HG02840 (cell line): ENCODE measurements at regions not wholly inside any gene's neighbourhood (a gene's known extent, or its start where the extent isn't known, plus 50 kb on each side); places are given as distances from the start of the nearest gene placed in this dataset.
"Not testable (repeated sequence)": the region's sequence is repeated elsewhere in the genome, so short reads cannot be mapped to it uniquely, and the experiment has no call there.

Source experiments
- ATAC-seq: cut with Tn5 transposase; IDR thresholded peaks from one replicate; pipeline ENCODE4 v1.9.1; 2021; ENCODE audit warnings: mild to moderate bottlenecking, moderate library complexity, moderate number of reproducible peaks; ENCODE audit not compliant: unreplicated experiment, low FRiP score

GRCh38 chr6:67698534-67698933 is 936.5 kb upstream of the ADGRB3 start:
- ATAC-seq = no peak

DNA sequence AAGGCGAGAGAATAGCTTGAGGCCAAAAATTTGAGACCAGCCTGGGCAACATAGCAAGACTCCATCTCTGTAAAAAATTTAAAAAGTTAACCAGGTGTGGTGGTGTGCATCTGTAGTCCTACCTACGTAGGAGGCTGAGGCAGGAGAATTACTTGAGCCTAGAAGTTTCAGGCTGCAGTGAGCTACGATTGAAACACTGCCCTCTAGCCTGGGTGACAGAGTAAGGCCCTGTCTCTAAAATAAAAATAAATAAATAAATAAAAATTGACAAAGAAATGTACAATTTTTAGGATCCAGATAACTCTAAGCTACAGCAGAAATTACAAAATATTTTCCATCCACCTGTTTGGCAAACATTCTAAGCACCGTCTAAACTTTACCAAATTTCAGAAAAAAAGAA is 941.0 kb upstream of the ADGRB3 start:
- ATAC-seq = no peak

GRCh38 chr6:67689329-67689728 is 945.8 kb upstream of the ADGRB3 start:
- no peak for ATAC-seq

DNA sequence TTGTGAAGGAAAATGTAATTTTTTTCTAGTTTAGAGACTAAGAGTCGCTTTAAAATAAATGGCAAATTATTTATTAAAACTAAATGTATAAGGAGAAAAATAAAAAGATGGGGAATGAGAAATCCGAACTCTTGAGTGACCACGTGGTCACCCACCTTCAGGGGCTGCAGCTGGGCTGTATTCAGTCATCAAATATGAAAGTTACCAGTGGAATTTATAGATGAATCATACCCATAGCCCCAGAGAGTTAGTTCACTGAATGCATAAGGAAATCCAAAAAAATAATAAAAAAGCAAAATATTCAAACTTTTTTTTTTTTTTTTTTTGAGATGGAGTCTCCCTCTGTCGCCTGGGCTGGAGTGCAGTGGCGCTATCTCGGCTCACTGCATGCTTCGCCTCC is 947.7 kb upstream of the ADGRB3 start:
- ATAC-seq = no peak

DNA sequence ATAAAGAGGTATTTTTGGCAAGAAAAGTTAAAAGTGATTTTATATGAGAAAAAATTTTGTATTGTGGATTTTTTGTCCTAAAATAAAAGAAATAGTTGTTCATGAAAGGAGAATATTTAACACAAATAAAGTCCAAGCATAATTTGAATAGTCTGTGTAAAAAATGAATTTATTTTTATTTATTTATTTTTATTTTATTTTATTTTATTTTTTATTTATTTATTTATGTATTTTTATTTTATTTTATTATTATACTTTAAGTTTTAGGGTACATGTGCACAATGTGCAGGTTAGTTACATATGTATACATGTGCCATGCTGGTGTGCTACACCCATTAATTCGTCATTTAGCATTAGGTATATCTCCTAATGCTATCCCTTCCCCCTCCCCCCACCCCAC is 948.9 kb upstream of the ADGRB3 start:
- not testable (repeated sequence) for ATAC-seq

- ATAC-seq = no peak
Observed at GRCh38 chr6:67683960-67684359, 951.1 kb upstream of the ADGRB3 start.

DNA sequence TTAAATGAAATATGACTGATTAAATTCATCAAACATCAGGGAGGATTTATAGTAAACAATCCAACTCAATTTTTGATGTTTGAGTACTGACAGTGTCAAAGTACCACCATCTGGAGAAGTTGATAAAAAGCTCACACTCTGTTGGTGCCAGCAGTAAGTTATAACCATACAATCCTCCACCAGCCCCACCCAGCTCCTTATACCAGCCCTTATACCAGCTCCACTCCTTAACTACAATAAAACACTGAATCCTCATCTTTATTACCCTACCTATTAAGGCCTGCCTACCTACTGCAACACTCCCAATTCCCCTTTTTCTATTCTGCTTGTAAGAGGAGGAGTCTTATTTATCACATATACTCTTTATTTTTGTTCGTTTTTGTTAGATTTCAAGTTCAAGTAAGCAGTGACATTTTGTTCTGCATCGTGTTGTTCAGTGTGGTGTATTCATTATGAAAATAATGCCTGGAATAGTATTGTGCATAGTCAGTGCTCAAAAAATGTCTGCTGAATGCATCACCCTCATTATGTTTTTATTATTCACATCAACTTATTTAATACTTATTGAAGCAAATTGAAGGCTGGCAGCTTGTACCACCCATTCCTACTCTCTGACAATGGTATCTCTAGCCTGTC is 954.7 kb upstream of the ADGRB3 start:
- no peak for ATAC-seq

DNA sequence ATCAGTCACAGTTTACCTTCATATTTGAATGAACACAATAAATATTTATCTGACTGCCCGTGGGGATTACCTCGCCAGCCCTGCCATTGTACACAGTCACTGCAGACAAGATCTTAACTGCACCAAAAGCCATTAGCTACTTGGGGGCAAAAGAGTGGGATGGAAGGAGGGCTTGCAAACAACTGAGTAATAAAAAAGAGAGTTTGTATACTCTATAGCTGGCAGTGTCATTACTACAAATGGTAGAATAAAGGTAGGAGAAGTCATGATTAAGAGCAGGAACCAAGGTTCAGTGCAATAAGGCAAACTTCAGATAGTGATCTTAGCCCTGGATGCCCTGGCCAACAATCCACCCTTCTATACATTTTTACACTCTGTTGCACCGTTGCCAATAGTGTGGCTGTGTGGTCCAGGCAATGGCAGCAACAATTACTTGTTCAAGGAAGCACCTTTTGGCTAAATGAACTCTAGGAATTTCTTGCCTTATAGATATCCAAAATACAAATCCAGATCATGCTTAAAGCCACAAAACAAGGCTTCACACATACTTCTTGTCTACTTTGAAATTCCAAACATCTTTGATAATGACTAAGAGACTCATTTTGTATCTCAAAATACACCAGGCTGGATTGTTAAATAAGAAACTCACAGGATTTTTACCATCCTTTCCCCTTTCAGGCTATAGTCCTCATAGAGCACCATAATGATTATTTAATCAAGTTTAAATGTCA is 955.4 kb upstream of the ADGRB3 start:
- no peak for ATAC-seq

DNA sequence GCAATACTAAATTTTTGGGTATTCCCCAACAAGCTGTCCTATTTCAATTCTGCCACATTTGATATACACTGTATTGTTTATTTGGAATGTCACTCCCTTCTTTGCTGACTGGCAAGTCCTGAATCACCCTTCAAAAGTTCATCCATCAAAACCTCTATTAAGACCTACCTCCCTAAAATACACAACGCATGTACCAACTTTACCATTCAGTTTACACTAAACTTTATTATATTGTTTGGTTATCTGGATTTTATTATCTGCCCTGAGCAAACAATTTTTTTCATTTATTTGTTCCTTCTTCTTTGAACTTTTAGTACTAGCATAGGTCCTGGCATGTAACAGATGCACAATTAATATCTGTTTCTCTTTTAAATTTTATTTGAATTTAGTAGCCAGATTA is 958.2 kb upstream of the ADGRB3 start:
- no peak for ATAC-seq

DNA sequence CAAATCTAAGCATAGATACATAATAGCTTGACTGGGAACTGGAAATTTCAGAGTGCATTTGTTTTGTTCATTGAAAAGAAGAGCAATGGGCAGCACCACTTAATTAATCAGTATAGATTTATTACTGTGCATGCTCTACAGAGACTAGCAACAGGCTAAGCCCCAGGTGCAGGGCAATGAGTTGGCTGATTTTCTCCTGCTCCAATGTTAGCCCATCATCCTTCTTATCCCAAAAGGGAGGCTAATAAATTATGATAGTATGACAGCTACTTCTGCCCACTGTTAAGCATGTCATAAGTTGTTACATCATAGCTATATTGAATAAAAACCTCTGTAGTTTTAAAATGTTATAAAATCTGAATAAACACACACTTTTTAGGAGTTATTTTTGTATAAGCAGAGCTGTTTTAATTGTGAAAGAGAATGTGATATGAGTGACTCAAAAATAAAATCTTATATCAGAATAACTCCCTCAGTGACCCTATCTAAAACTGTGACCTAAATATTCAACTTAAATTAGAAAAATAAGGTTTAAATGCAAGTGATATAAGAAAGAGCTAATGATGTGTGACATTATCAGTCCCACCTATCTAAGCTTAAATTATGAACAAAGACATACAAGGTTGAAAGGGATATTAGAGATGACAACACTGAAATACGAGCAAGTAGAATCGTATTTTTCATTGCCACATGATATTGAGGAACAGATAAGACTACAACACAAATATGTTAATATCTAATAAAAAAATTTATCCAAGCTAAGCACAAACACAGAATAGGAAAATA is 967.3 kb upstream of the ADGRB3 start:
- no peak for ATAC-seq

GRCh38 chr6:67666177-67666964 is 968.7 kb upstream of the ADGRB3 start:
- ATAC-seq = no peak

GRCh38 chr6:67664942-67665341 is 970.1 kb upstream of the ADGRB3 start:
- no peak for ATAC-seq

- ATAC-seq = no peak
Observed at GRCh38 chr6:67663105-67663895, 971.8 kb upstream of the ADGRB3 start.

DNA sequence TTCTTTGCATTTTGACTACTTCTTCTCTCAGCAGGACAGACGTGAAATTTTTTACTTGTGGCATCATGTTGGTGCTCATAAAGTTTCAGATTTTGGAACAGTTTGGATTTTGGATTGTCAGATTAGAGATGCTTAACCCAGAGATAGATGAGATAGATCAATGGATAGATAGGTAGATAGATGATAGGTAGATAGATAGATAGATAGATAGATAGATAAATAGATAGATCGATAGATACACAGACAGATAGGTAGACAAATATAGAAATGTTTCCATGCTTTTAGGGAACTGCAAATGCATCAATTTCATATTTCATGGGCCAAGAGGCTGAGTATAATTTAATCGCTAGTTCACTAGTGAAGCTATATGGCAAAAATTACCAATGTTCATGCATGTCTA is 981.5 kb upstream of the ADGRB3 start:
- no peak for ATAC-seq

DNA sequence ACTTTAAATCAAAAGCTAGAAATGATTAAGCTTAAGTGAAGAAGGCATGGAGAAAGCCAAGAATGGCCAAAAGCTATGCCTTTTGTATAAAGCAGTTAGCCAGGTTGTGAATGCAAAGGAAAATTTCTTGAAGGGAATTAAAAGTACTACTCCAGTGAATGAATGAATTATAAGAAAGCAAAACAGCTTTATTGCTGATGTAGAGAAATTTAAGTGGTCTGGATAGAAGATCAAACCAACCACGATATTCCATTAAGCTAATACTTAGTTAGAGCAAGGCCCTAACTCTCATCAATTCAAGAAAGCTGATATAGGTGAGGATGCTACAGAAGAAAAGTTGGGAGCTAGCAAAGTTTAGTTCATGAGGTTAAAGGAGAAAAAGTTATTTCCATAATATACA is 988.5 kb upstream of the ADGRB3 start:
- ATAC-seq = no peak

DNA sequence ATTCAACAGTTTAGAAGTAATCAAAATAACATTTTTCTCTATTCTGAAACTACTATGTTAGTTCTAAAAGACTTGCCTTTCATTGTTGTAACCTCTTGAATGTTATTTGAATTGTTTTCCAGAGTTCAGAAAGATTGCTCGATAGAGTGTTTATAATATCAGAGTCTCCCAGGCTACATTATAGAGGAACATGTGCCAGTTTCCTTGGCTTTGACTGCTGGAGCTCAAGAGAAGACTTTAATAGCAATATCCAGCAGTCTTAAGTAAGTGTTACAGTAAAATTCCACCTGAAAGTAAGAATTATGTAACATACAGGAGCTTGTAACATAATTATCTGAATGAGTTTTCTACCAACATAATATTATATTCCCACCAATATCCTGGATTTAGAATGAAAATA is 991.8 kb upstream of the ADGRB3 start:
- ATAC-seq = no peak

DNA sequence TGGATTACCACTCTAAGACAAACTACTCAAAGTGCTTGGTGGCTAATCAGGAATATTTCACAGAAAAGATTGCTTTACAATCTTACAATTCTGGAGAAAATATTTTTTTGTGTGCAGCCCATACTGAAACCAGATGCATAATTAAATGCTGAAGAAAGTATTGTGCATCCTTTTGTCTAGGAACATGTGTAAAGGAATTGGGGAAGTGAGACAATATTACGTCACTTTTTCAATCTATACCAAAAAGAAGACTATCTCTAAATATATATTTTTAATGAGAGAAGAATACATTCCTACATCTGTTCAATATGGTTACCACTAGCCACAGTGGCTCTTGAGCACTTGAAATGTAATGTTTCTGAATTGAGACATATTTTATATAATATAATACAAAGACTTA is 992.5 kb upstream of the ADGRB3 start:
- no peak for ATAC-seq

- ATAC-seq = no peak
Observed at GRCh38 chr6:67640484-67640883, 994.6 kb upstream of the ADGRB3 start.

DNA sequence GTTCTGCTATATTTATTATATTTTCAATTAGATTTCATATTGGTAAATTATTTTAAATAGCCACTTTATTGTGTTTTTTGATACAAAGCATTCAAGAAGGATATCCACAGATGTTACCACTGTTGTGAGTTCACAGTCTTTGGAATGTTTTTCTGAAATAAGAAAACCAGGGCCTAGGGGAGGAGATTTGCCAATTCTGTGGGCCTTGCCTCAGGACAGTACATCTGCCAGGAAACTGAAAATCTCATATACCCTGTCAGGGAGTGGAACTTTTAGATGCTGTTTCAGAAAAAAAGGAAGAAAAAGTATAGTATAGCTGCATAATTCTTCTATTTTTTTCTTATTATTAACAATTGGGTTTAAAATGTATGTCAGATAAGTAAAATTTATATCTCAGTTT is 995.9 kb upstream of the ADGRB3 start:
- ATAC-seq = no peak

GRCh38 chr6:67634199-67634598 is 1000.9 kb upstream of the ADGRB3 start:
- no peak for ATAC-seq
